H1 (cell line): ENCODE measurements at regions not wholly inside any gene's neighbourhood (a gene's known extent, or its start where the extent isn't known, plus 50 kb on each side); places are given as distances from the start of the nearest gene placed in this dataset.

Experiments used
- CTCF ChIA-PET: fragments of 300-600 bp; sonication (Branson Sonifier 250); formaldehyde crosslinking; loops from one replicate; lab custom pipeline; 2021; ENCODE audit not compliant: partially characterized antibody; lab: Charles Lee
- POLR2A ChIA-PET: fragments of 300-600 bp; sonication (Branson Sonifier 250); formaldehyde crosslinking; loops from one replicate; lab custom pipeline; 2021; ENCODE audit warnings: inconsistent platforms; ENCODE audit not compliant: partially characterized antibody; lab: Charles Lee
- DNase-seq, 2 experiments: peaks; one replicate each; pipeline versions ENCODE4 v3.0.0 to v3.0.0-alpha.2; 2010 to 2022; ENCODE audit warnings: low spot score in 2 of 2, low read depth in 1 of 2, mixed read lengths in 1 of 2
- FAIRE-seq: peaks from 2 replicates; lab custom pipeline; 2011; peaks lifted over from hg19 to GRCh38; lab: Jason Lieb, UNC
- H2AFZ ChIP-seq: 2 replicates; pipeline ENCODE4 v1.8.1; 2012; ENCODE audit warnings: low read length, inconsistent platforms
- H2AK5ac ChIP-seq: 2 replicates; pipeline ENCODE4 v1.6.1; 2013; ENCODE audit warnings: low read depth, low read length
- H2BK120ac ChIP-seq: replicated peaks from 2 replicates; pipeline ENCODE3; 2013; ENCODE audit warnings: low read depth, low read length, inconsistent platforms
- H2BK12ac ChIP-seq: 2 replicates; pipeline ENCODE4 v1.6.1; 2013; ENCODE audit warnings: low read depth, low read length
- H2BK15ac ChIP-seq: 2 replicates; pipeline ENCODE4 v1.6.1; 2013; ENCODE audit warnings: low read length
- H2BK20ac ChIP-seq: 2 replicates; pipeline ENCODE4 v1.6.1; 2013; ENCODE audit warnings: low read length
- H2BK5ac ChIP-seq: 2 replicates; pipeline ENCODE4 v1.6.1; 2013; ENCODE audit warnings: low read depth, low read length
- H3K14ac ChIP-seq: 2 replicates; pipeline ENCODE4 v1.6.1; 2013; ENCODE audit warnings: inconsistent platforms; ENCODE audit not compliant: insufficient read length
- H3K18ac ChIP-seq: 2 replicates; pipeline ENCODE4 v1.6.1; 2013; ENCODE audit warnings: low read length; ENCODE audit errors: extremely low read depth
- H3K23ac ChIP-seq: 2 replicates; pipeline ENCODE4 v1.6.1; 2013; ENCODE audit warnings: inconsistent platforms; ENCODE audit not compliant: insufficient read length
- H3K23me2 ChIP-seq: 2 replicates; pipeline ENCODE4 v1.6.1; 2013; ENCODE audit warnings: low read depth, low read length
- H3K27ac ChIP-seq: 2 replicates; pipeline ENCODE4 v1.6.1; 2011; ENCODE audit warnings: low read depth, low read length, inconsistent platforms
- H3K27me3 ChIP-seq, 4 experiments: replicated peaks in 1 of 4; 1 replicate in 1 of 4; 2 replicates in 3 of 4; pipeline versions ENCODE4 v1.6.1 to v1.8.1; 2011 to 2013; ENCODE audit warnings: low read length in 3 of 4, mild to moderate bottlenecking in 3 of 4, inconsistent platforms in 2 of 4, mixed read lengths in 2 of 4, moderate library complexity in 1 of 4; ENCODE audit not compliant: control insufficient read depth in 3 of 4, insufficient read depth in 3 of 4; ENCODE audit errors: extremely low read depth in 1 of 4
- H3K36me3 ChIP-seq, 4 experiments: 2 replicates each; pipeline versions ENCODE4 v1.6.1 to v1.8.1; 2011 to 2013; ENCODE audit warnings: mild to moderate bottlenecking in 4 of 4, low read length in 3 of 4, moderate library complexity in 2 of 4, control low read depth in 1 of 4, inconsistent platforms in 1 of 4; ENCODE audit not compliant: insufficient read depth in 4 of 4, control insufficient read depth in 2 of 4
- H3K4ac ChIP-seq: replicated peaks from 2 replicates; pipeline ENCODE3; 2013; ENCODE audit warnings: low read length, low read depth, mixed read lengths, inconsistent platforms; ENCODE audit not compliant: insufficient read length
- H3K4me1 ChIP-seq, 4 experiments: replicated peaks in 1 of 4; 1 replicate in 1 of 4; 2 replicates in 3 of 4; pipeline versions ENCODE4 v1.6.1 to v1.8.1; 2011 to 2013; ENCODE audit warnings: low read length in 3 of 4, inconsistent platforms in 2 of 4, mixed read lengths in 1 of 4; ENCODE audit not compliant: insufficient read depth in 4 of 4, control insufficient read depth in 3 of 4
- H3K4me2 ChIP-seq, 2 experiments: 2 replicates each; pipeline versions ENCODE4 v1.6.1 to v1.8.1; 2011 to 2013; ENCODE audit warnings: low read depth in 2 of 2, low read length in 2 of 2, control low read depth in 1 of 2, inconsistent platforms in 1 of 2, mild to moderate bottlenecking in 1 of 2; ENCODE audit not compliant: insufficient read depth in 1 of 2
- H3K4me3 ChIP-seq, 4 experiments: fragments of 200-600, 300-600 bp in 1 of 4; sonication (generic), shearing (Covaris generic), sonication (Bioruptor Twin) in 1 of 4; 2 replicates each; pipeline versions ENCODE4 v1.5.1 to v1.8.1; 2011 to 2016; ENCODE audit warnings: low read length in 4 of 4, low read depth in 3 of 4, control low read depth in 2 of 4, inconsistent platforms in 2 of 4, mild to moderate bottlenecking in 2 of 4, mixed read lengths in 1 of 4, moderate library complexity in 1 of 4; ENCODE audit not compliant: insufficient read depth in 2 of 4; ENCODE audit errors: extremely low read depth in 1 of 4
- H3K56ac ChIP-seq: replicated peaks from 2 replicates; pipeline ENCODE3; 2013; ENCODE audit warnings: low read depth, mild to moderate bottlenecking, mixed read lengths, low read length, inconsistent platforms; ENCODE audit not compliant: insufficient read length
- H3K79me1 ChIP-seq: 2 replicates; pipeline ENCODE4 v1.6.1; 2013; ENCODE audit warnings: low read depth, low read length, control low read depth
- H3K79me2 ChIP-seq, 2 experiments: 2 replicates each; pipeline versions ENCODE4 v1.6.1 to v1.8.1; 2012 to 2013; ENCODE audit warnings: low read length in 2 of 2, mild to moderate bottlenecking in 2 of 2, inconsistent platforms in 1 of 2; ENCODE audit not compliant: insufficient read depth in 2 of 2, control insufficient read depth in 1 of 2
- H3K9ac ChIP-seq, 4 experiments: replicated peaks in 1 of 4; 1 replicate in 1 of 4; 2 replicates in 3 of 4; pipeline versions ENCODE4 v1.6.1 to v1.8.1; 2011 to 2013; ENCODE audit warnings: low read depth in 3 of 4, low read length in 3 of 4, control low read depth in 2 of 4, mild to moderate bottlenecking in 2 of 4, moderate library complexity in 2 of 4, inconsistent platforms in 1 of 4; ENCODE audit errors: extremely low read depth in 1 of 4
- H3K9me3 ChIP-seq, 2 experiments: 2 replicates each; pipeline versions ENCODE4 v1.6.1 to v1.8.1; 2012 to 2013; ENCODE audit warnings: mild to moderate bottlenecking in 2 of 2, moderate library complexity in 2 of 2, control low read depth in 1 of 2, inconsistent platforms in 1 of 2, low read depth in 1 of 2, low read length in 1 of 2, mixed read lengths in 1 of 2; ENCODE audit not compliant: insufficient read depth in 2 of 2
- H4K20me1 ChIP-seq, 2 experiments: replicated peaks in 1 of 2; 2 replicates each; pipeline versions ENCODE3 to v1.8.1; 2011 to 2013; ENCODE audit warnings: inconsistent platforms in 2 of 2, low read length in 2 of 2, mild to moderate bottlenecking in 1 of 2; ENCODE audit not compliant: insufficient read depth in 2 of 2, control insufficient read depth in 1 of 2
- H4K5ac ChIP-seq: 2 replicates; pipeline ENCODE4 v1.6.1; 2013; ENCODE audit warnings: low read length, low read depth, mixed read lengths, inconsistent platforms; ENCODE audit not compliant: insufficient read length
- H4K8ac ChIP-seq: 2 replicates; pipeline ENCODE4 v1.8.0; 2013; ENCODE audit warnings: mild to moderate bottlenecking, moderate library complexity, low read length, inconsistent platforms; ENCODE audit not compliant: insufficient read depth; ENCODE audit errors: extremely low read depth
- H4K91ac ChIP-seq: replicated peaks from 2 replicates; pipeline ENCODE3; 2013; ENCODE audit warnings: low read length, mixed read lengths, inconsistent platforms; ENCODE audit not compliant: insufficient read length
- HDAC2 ChIP-seq, 2 experiments: fragments of 300-600 bp in 1 of 2; sonication (generic) in 1 of 2; IDR thresholded peaks; 2 replicates each; pipeline ENCODE4 v1.6.1; 2011 to 2012; ENCODE audit warnings: low read depth in 2 of 2, low read length in 2 of 2, mild to moderate bottlenecking in 2 of 2, moderate library complexity in 2 of 2, borderline replicate concordance in 1 of 2, inconsistent platforms in 1 of 2
- SP1 ChIP-seq: IDR thresholded peaks from 2 replicates; pipeline ENCODE4 v1.6.1; 2011; ENCODE audit warnings: low read depth, low read length
- WGBS, 2 experiments: shearing (Covaris generic) in 1 of 2; methylation state at CpG; one replicate each; pipeline versions ENCODE4 v1.1.6 to v1.1.7; 2013 to 2015; ENCODE audit warnings: low lambda C conversion rate in 2 of 2, mixed read lengths in 2 of 2, inconsistent platforms in 1 of 2, low coverage in 1 of 2, missing lambda C conversion rate in 1 of 2; ENCODE audit not compliant: insufficient replicate concordance in 2 of 2, insufficient coverage in 1 of 2, insufficient read length in 1 of 2; ENCODE audit errors: extremely low coverage in 1 of 2, missing lambda C conversion rate in 1 of 2; 5-methylcytosine and 5-hydroxymethylcytosine counted together

GRCh38 chr4:18666322-18666721, 644.8 kb upstream of the LCORL start:
- no peaks in the 10 kb centered on the region for H3K4me1 ChIP-seq
- no peaks in the 10 kb centered on the region for H3K36me3 ChIP-seq
- no peak overlapping the region for H4K8ac ChIP-seq
- DNase-seq: no peak
- POLR2A ChIA-PET: no interaction called here
- no peak overlapping the region for H3K14ac ChIP-seq
- H3K18ac ChIP-seq: no peak overlapping the region
- H3K27me3 ChIP-seq: no peaks in the 10 kb centered on the region
- no peak for TF ChIP-seq SP1
- no peak for TF ChIP-seq HDAC2 (IDR thresholded peaks at IDR 0.05; ENCODE audit: borderline replicate concordance in 1 of 2, low read depth in 2 of 2, low read length in 2 of 2)
- no peaks in the 10 kb centered on the region for H3K79me2 ChIP-seq
- H2BK15ac ChIP-seq: no peak overlapping the region
- H3K23me2 ChIP-seq: no peaks in the 10 kb centered on the region
- H3K9me3 ChIP-seq: no peaks in the 10 kb centered on the region
- H3K4ac ChIP-seq: no peak overlapping the region
- H3K56ac ChIP-seq: no peak overlapping the region
- no peak overlapping the region for H2BK5ac ChIP-seq
- no peak for FAIRE-seq
- no peak overlapping the region for H3K27ac ChIP-seq
- WGBS, 2 experiments: 94 to 100% methylated on average over 1 to 6 of the region's 6 CpGs
- no peak overlapping the region for H2AK5ac ChIP-seq
- H4K5ac ChIP-seq: no peak overlapping the region
- H3K23ac ChIP-seq: no peak overlapping the region
- no peak overlapping the region for H2BK20ac ChIP-seq
- no peak overlapping the region for H2AFZ ChIP-seq
- no peaks in the 10 kb centered on the region for H4K20me1 ChIP-seq
- no peaks in the 10 kb centered on the region for H3K79me1 ChIP-seq
- H2BK120ac ChIP-seq: no peak overlapping the region
- H2BK12ac ChIP-seq: no peak overlapping the region
- H4K91ac ChIP-seq: no peak overlapping the region
- H3K4me3 ChIP-seq: no peak overlapping the region
- CTCF ChIA-PET: no interaction called here
- H3K4me2 ChIP-seq: no peak overlapping the region
- no peak overlapping the region for H3K9ac ChIP-seq
